GM12878 (cell line): ENCODE measurements at regions not wholly inside any gene's neighbourhood (a gene's known extent, or its start where the extent isn't known, plus 50 kb on each side); places are given as distances from the start of the nearest gene placed in this dataset.

ENCODE experiments used
- ATAC-seq: fragments of 200-7000 bp; cut with Tn5 transposase; 3 replicates; pipeline ENCODE4 v1.9.1; 2020; ENCODE audit warnings: mild to moderate bottlenecking, moderate library complexity
- BruUV-seq: library from RNA; stranded (reverse); fragments of 400-500 nt; replicated peaks from 2 replicates; lab custom pipeline; 2021; lab: Mats Ljungman, UMichigan
- CTCF ChIA-PET: fragments of 300-600 bp; sonication (Branson Sonifier 250); formaldehyde crosslinking; extraction: SDS; loops from one replicate; lab custom pipeline; 2021; ENCODE audit warnings: inconsistent platforms; lab: Yijun Ruan, JAX
- POLR2A ChIA-PET: fragments of 350-600 bp; formaldehyde crosslinking; extraction: SDS; loops from one replicate; lab custom pipeline; 2021; ENCODE audit warnings: inconsistent platforms; lab: Charles Lee
- RAD21 ChIA-PET: fragments of 300-600 bp; sonication (Branson Sonifier 250); formaldehyde crosslinking; loops from one replicate; lab custom pipeline; 2023; ENCODE audit warnings: antibody characterized with exemption; ENCODE audit not compliant: unreplicated experiment; lab: Charles Lee
- SMC1A ChIA-PET: fragments of 300-600 bp; sonication (Branson Sonifier 250); formaldehyde crosslinking; loops from one replicate; lab custom pipeline; 2023; ENCODE audit not compliant: unreplicated experiment, uncharacterized antibody; lab: Charles Lee
- DNase-seq: peaks from one replicate; pipeline ENCODE4 v3.0.0-alpha.2; 2011; ENCODE audit warnings: low read depth, low spot score
- FAIRE-seq: peaks from 3 replicates; lab custom pipeline; 2011; peaks lifted over from hg19 to GRCh38; lab: Jason Lieb, UNC
- H2AFZ ChIP-seq: 2 replicates; pipeline ENCODE4 v1.6.0; 2011; ENCODE audit warnings: low read depth, low read length, control low read depth; ENCODE audit not compliant: control insufficient read depth
- H3K27ac ChIP-seq: 2 replicates; pipeline ENCODE4 v1.5.1; 2011; ENCODE audit warnings: control low read depth; ENCODE audit not compliant: control insufficient read depth, insufficient read depth
- H3K27me3 ChIP-seq, 2 experiments: replicated peaks in 1 of 2; 2 replicates each; pipeline versions ENCODE4 v1.6.0 to v1.6.1; 2011; ENCODE audit warnings: low read length in 1 of 2; ENCODE audit not compliant: control insufficient read depth in 2 of 2, insufficient read depth in 2 of 2
- H3K36me3 ChIP-seq, 2 experiments: 2 replicates each; pipeline ENCODE4 v1.5.1; 2011; ENCODE audit warnings: low read length in 1 of 2; ENCODE audit not compliant: control insufficient read depth in 2 of 2, insufficient read depth in 2 of 2
- H3K4me1 ChIP-seq: 2 replicates; pipeline ENCODE4 v1.6.1; 2011; ENCODE audit warnings: mild to moderate bottlenecking, low read length, moderate library complexity, mixed read lengths; ENCODE audit not compliant: control insufficient read depth, insufficient read depth
- H3K4me2 ChIP-seq: 2 replicates; pipeline ENCODE4 v1.6.0; 2011; ENCODE audit warnings: control low read depth; ENCODE audit not compliant: control insufficient read depth, insufficient read depth
- H3K4me3 ChIP-seq: fragments of 200-600 bp; sonication (generic); 2 replicates; pipeline ENCODE4 v1.5.1; 2016
- H3K79me2 ChIP-seq: 2 replicates; pipeline ENCODE4 v1.6.0; 2011; ENCODE audit warnings: low read length; ENCODE audit not compliant: control insufficient read depth, insufficient read depth
- H3K9ac ChIP-seq: 2 replicates; pipeline ENCODE4 v1.8.0; 2011; ENCODE audit warnings: low read length, control low read depth, mixed read lengths; ENCODE audit not compliant: control insufficient read depth, insufficient read depth
- H3K9me3 ChIP-seq: replicated peaks from 3 replicates; pipeline ENCODE4 v1.5.1; 2011; ENCODE audit warnings: mild to moderate bottlenecking, low read length; ENCODE audit not compliant: control insufficient read depth, insufficient read depth
- H4K20me1 ChIP-seq: 2 replicates; pipeline ENCODE4 v1.6.0; 2011; ENCODE audit not compliant: control insufficient read depth, insufficient read depth
- GABPA ChIP-seq: IDR thresholded peaks from 2 replicates; pipeline ENCODE4 v1.6.1; 2014; ENCODE audit warnings: antibody characterized with exemption, low read depth, mild to moderate bottlenecking, inconsistent platforms
- HDAC2 ChIP-seq: fragments of 200-600 bp; sonication (generic); IDR thresholded peaks from 2 replicates; pipeline ENCODE4 v1.6.1; 2017
- TBL1XR1 ChIP-seq: IDR thresholded peaks from 2 replicates; pipeline ENCODE4 v1.6.1; 2012; ENCODE audit warnings: low read depth, low read length, improper control_type of control experiment
- ZBTB40 ChIP-seq: fragments of 450-650 bp; IDR thresholded peaks from 2 replicates; pipeline ENCODE4 v1.6.1; 2016; ENCODE audit warnings: mild to moderate bottlenecking, moderate library complexity, borderline replicate concordance
- WGBS: methylation state at CpG from one replicate; pipeline ENCODE4 v1.1.6; 2016; ENCODE audit warnings: low lambda C conversion rate; ENCODE audit not compliant: insufficient replicate concordance, insufficient coverage; ENCODE audit errors: missing lambda C conversion rate; 5-methylcytosine and 5-hydroxymethylcytosine counted together
- in situ Hi-C: fragments of 300-500 bp; cut with MboI; formaldehyde crosslinking; loops from 9 replicates; pipeline ENCODE4 v1.14.3; 2018; ENCODE audit warnings: mixed read lengths
- intact Hi-C: fragments of 100-400 bp; cut with micrococcal nuclease; formaldehyde crosslinking; loops from one replicate; pipeline ENCODE4 v1.14.2; 2022; ENCODE audit not compliant: unreplicated experiment
- TF ChIP-seq, protein P1 (sequence below): fragments of 450-650 bp; IDR thresholded peaks from 2 replicates; pipeline ENCODE4 v1.6.1; 2017; ENCODE audit warnings: mild to moderate bottlenecking, moderate library complexity

DNA sequence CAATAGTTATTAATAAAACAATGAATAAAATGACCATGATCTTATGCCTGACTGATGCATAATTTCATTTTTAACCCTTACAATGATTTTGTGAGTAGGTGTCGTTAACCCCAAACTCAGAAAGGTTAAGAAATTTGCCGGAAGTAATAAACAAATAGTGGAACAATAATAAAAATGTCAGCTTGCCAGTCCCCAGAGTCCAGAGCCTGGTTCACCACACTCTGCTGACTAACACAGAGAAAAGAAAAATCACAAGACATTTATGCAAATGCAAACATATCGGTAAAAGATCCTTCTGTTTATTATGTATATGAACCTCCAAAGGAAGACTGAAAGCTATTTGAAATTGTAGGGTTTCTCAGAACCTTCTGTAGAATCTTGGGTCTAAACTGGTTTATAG lies 563.7 kb downstream of the EFNB2 start:
- Histone ChIP-seq H3K36me3 (no peaks in the 10 kb centered on the region), H3K9me3 (no peaks in the 10 kb centered on the region; the same call in 2 of the 3 replicates), H4K20me1 (no peaks in the 10 kb centered on the region), H3K79me2 (no peaks in the 10 kb centered on the region), H3K4me3 (no peak overlapping the region), H3K4me2 (no peak overlapping the region), H3K4me1 (no peaks in the 10 kb centered on the region), H2AFZ (no peak overlapping the region), H3K27me3 (no peaks in the 10 kb centered on the region), H3K9ac (no peak overlapping the region), H3K27ac (no peak overlapping the region)
- SMC1A ChIA-PET: interaction anchor here (0.7 to 1.3 kb wide), 3 partner anchors 10 to 258 kb away, joined by 3 to 7 read pairs (median 3); no protein-coding TSS in a partner anchor
- no peak for DNase-seq
- intact Hi-C loops (no loop called here), in situ Hi-C loops (no loop called here)
- RAD21 ChIA-PET: no interaction called here
- no peak for ATAC-seq
- 34% methylated on average over 3 of the region's 3 CpGs for WGBS
- TF ChIP-seq TBL1XR1 (no peak), ZBTB40 (no peak), HDAC2 (no peak), GABPA (no peak)
- TF ChIP-seq, protein P1, sequence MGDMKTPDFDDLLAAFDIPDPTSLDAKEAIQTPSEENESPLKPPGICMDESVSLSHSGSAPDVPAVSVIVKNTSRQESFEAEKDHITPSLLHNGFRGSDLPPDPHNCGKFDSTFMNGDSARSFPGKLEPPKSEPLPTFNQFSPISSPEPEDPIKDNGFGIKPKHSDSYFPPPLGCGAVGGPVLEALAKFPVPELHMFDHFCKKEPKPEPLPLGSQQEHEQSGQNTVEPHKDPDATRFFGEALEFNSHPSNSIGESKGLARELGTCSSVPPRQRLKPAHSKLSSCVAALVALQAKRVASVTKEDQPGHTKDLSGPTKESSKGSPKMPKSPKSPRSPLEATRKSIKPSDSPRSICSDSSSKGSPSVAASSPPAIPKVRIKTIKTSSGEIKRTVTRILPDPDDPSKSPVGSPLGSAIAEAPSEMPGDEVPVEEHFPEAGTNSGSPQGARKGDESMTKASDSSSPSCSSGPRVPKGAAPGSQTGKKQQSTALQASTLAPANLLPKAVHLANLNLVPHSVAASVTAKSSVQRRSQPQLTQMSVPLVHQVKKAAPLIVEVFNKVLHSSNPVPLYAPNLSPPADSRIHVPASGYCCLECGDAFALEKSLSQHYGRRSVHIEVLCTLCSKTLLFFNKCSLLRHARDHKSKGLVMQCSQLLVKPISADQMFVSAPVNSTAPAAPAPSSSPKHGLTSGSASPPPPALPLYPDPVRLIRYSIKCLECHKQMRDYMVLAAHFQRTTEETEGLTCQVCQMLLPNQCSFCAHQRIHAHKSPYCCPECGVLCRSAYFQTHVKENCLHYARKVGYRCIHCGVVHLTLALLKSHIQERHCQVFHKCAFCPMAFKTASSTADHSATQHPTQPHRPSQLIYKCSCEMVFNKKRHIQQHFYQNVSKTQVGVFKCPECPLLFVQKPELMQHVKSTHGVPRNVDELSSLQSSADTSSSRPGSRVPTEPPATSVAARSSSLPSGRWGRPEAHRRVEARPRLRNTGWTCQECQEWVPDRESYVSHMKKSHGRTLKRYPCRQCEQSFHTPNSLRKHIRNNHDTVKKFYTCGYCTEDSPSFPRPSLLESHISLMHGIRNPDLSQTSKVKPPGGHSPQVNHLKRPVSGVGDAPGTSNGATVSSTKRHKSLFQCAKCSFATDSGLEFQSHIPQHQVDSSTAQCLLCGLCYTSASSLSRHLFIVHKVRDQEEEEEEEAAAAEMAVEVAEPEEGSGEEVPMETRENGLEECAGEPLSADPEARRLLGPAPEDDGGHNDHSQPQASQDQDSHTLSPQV: no peak
- BruUV-seq: no TSS peak
- CTCF ChIA-PET: interaction anchor here (1.3 kb wide), 1 partner anchor 19 kb away, joined by 4 read pairs; no protein-coding TSS in a partner anchor
- POLR2A ChIA-PET: no interaction called here
- FAIRE-seq: no peak
